ENCODE measurements at regions not wholly inside any gene's neighbourhood (a gene's known extent, or its start where the extent isn't known, plus 50 kb on each side); places are given as distances from the start of the nearest gene placed in this dataset.

DNA sequence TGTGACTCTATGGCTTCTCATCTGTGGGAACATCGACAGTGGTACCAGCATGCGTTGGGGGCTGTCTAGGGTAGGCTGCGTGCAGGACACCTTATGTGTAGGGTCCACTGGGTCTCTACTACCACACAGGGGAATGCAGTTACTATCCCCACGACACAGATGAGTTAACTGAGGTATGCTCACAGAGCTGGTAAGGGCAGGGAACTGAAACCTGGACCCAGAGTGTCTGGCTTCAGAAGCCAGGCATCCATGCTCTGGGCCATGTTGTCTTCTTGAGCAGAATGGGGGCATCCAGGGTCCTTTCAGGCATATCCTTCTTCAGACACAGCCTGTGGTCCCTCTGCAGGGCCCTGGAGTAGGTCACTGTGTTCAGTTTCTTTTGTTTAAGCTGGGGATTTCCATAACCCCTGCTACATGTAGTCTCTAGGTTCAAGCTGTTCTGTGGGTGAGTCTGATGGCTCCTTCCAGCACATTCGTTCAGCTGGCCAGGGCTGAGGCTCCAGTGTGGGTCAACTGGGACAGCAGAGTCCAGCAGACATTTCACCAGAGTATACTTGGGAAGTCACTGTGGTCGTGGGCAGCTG, 148.8 kb downstream of the GADD45G start:
- Histone ChIP-seq H4K20me1 (replicated peaks in 1 of 2; ENCODE audit: control insufficient read depth in 1 of 2, insufficient read depth in 2 of 2, low read length in 2 of 2) (peaks cover 0 to 2% of the 10 kb centered on the region in 2 experiments), H3K4ac (replicated peaks; ENCODE audit: insufficient read length, low read depth, low read length) (no peak overlapping the region), H4K8ac (ENCODE audit: extremely low read depth, insufficient read depth, low read length) (no peak overlapping the region), H3K79me1 (ENCODE audit: low read depth, low read length) (no peaks in the 10 kb centered on the region), H3K9ac (replicated peaks in 1 of 4; ENCODE audit: extremely low read depth in 1 of 4, low read depth in 3 of 4, low read length in 3 of 4) (no peak overlapping the region), H2AK5ac (ENCODE audit: low read depth, low read length) (no peak overlapping the region), H3K14ac (ENCODE audit: insufficient read length) (no peak overlapping the region), H2BK120ac (replicated peaks; ENCODE audit: low read depth, low read length) (no peak overlapping the region), H3K56ac (replicated peaks; ENCODE audit: insufficient read length, low read depth, low read length) (no peak overlapping the region), H3K27me3 (replicated peaks in 1 of 4; ENCODE audit: control insufficient read depth in 3 of 4, extremely low read depth in 1 of 4, insufficient read depth in 3 of 4, low read length in 3 of 4) (no peaks in the 10 kb centered on the region), H3K4me3 (ENCODE audit: extremely low read depth in 1 of 4, insufficient read depth in 2 of 4, low read depth in 3 of 4, low read length in 4 of 4) (no peak overlapping the region), H4K5ac (ENCODE audit: insufficient read length, low read depth, low read length) (no peak overlapping the region), H3K27ac (ENCODE audit: low read depth, low read length) (no peak overlapping the region), H3K23me2 (ENCODE audit: low read depth, low read length) (no peaks in the 10 kb centered on the region; the same call in 1 of the 2 replicates), H3K9me3 (ENCODE audit: insufficient read depth in 2 of 2, low read depth in 1 of 2, low read length in 1 of 2) (no peaks in the 10 kb centered on the region), H3K4me1 (replicated peaks in 1 of 4; ENCODE audit: control insufficient read depth in 3 of 4, insufficient read depth in 4 of 4, low read length in 3 of 4) (peaks cover 0 to 11% (median 3%) of the 10 kb centered on the region in 4 experiments; a peak in 4 of 7 replicates), H2BK12ac (ENCODE audit: low read depth, low read length) (no peak overlapping the region), H3K4me2 (ENCODE audit: insufficient read depth in 1 of 2, low read depth in 2 of 2, low read length in 2 of 2) (no peak overlapping the region), H3K79me2 (ENCODE audit: control insufficient read depth in 1 of 2, insufficient read depth in 2 of 2, low read length in 2 of 2) (no peaks in the 10 kb centered on the region), H2BK15ac (ENCODE audit: low read length) (no peak overlapping the region), H3K23ac (ENCODE audit: insufficient read length) (no peak overlapping the region), H3K18ac (ENCODE audit: extremely low read depth, low read length) (no peak overlapping the region), H2BK5ac (ENCODE audit: low read depth, low read length) (no peak overlapping the region), H4K91ac (replicated peaks; ENCODE audit: insufficient read length, low read length) (no peak overlapping the region), H2AFZ (ENCODE audit: low read length) (no peak overlapping the region), H2BK20ac (ENCODE audit: low read length) (no peak overlapping the region), H3K36me3 (ENCODE audit: control insufficient read depth in 2 of 4, insufficient read depth in 4 of 4, low read length in 3 of 4) (no peaks in the 10 kb centered on the region)
- FAIRE-seq (no peak), DNase-seq (ENCODE audit: low read depth in 1 of 2, low spot score in 2 of 2) (no peak)
- CTCF ChIA-PET (ENCODE audit: partially characterized antibody), result interaction anchor here (0.6 to 1.3 kb wide), 6 partner anchors 11 to 346 kb away, joined by 3 to 4 read pairs (median 3); no protein-coding TSS in a partner anchor
- TF ChIP-seq FOSL1 (IDR thresholded peaks at IDR 0.05; ENCODE audit: insufficient read depth, low read depth, low read length) (no peak), EGR1 (IDR thresholded peaks at IDR 0.05; ENCODE audit: borderline replicate concordance, low read depth, low read length) (no peak), SIRT6 (IDR thresholded peaks at IDR 0.05; ENCODE audit: low read length) (no peak), CHD1 (IDR thresholded peaks at IDR 0.05; ENCODE audit: low read depth, low read length) (no peak), CBX5 (IDR thresholded peaks at IDR 0.05; ENCODE audit: low read depth, low read length) (no peak)
- TF ChIP-seq, protein P1, sequence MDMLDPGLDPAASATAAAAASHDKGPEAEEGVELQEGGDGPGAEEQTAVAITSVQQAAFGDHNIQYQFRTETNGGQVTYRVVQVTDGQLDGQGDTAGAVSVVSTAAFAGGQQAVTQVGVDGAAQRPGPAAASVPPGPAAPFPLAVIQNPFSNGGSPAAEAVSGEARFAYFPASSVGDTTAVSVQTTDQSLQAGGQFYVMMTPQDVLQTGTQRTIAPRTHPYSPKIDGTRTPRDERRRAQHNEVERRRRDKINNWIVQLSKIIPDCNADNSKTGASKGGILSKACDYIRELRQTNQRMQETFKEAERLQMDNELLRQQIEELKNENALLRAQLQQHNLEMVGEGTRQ (IDR thresholded peaks at IDR 0.05; ENCODE audit: low read length), result no peak
- POLR2A ChIA-PET (ENCODE audit: partially characterized antibody), result no interaction called here
- 82% methylated on average over 6 of the region's 6 CpGs; no CpG with 5 or more reads in 1 of the 2 experiments for WGBS, 2 experiments (ENCODE audit: extremely low coverage in 1 of 2, insufficient coverage in 1 of 2, insufficient read length in 1 of 2, insufficient replicate concordance in 2 of 2, low coverage in 1 of 2, low lambda C conversion rate in 2 of 2, missing lambda C conversion rate in 1 of 2)

Measured in H1 (cell line).